HG02938 (cell line): ENCODE measurements at regions not wholly inside any gene's neighbourhood (a gene's known extent, or its start where the extent isn't known, plus 50 kb on each side); places are given as distances from the start of the nearest gene placed in this dataset.

Experiments used
- ATAC-seq: cut with Tn5 transposase; IDR thresholded peaks from one replicate; pipeline ENCODE4 v1.9.1; 2021; ENCODE audit warnings: mild to moderate bottlenecking, moderate library complexity; ENCODE audit not compliant: unreplicated experiment

- ATAC-seq, result no peak
Measured at GRCh38 chr14:87816416-87816815, 176.6 kb downstream of the GALC start.

GRCh38 chr14:87815121-87815520 is 177.9 kb downstream of the GALC start:
- no peak for ATAC-seq

- no peak for ATAC-seq
Measured at GRCh38 chr14:87813686-87814085, 179.3 kb downstream of the GALC start.

- no peak for ATAC-seq
Measured at GRCh38 chr14:87813211-87813610, 179.8 kb downstream of the GALC start.

- ATAC-seq, result no peak
Measured at GRCh38 chr14:87811246-87811645, 181.7 kb downstream of the GALC start.

GRCh38 chr14:87810711-87811110 is 182.3 kb downstream of the GALC start:
- no peak for ATAC-seq

- ATAC-seq, result no peak
Measured at GRCh38 chr14:87809261-87809660, 183.7 kb downstream of the GALC start.

- peak; percentile 61 for ATAC-seq
Measured at GRCh38 chr14:87805315-87805723, 187.7 kb downstream of the GALC start.

- no peak for ATAC-seq
Measured at GRCh38 chr14:87800216-87800615, 192.8 kb downstream of the GALC start.

- ATAC-seq, result no peak
Measured at GRCh38 chr14:87799400-87799799, 193.6 kb downstream of the GALC start.

- ATAC-seq, result no peak
Measured at GRCh38 chr14:87797001-87797400, 196.0 kb downstream of the GALC start.

- no peak for ATAC-seq
Measured at GRCh38 chr14:87794561-87794960, 198.4 kb downstream of the GALC start.

GRCh38 chr14:87785897-87786296 is 207.1 kb downstream of the GALC start:
- peak; percentile 81 for ATAC-seq

GRCh38 chr14:87784386-87784785 is 208.6 kb downstream of the GALC start:
- ATAC-seq, result no peak

- no peak for ATAC-seq
Measured at GRCh38 chr14:87783071-87783470, 209.9 kb downstream of the GALC start.

- ATAC-seq, result no peak
Measured at GRCh38 chr14:87772854-87773253, 220.1 kb downstream of the GALC start.

GRCh38 chr14:87767567-87767901 is 225.4 kb downstream of the GALC start:
- ATAC-seq, result peak; percentile 96

GRCh38 chr14:87758876-87759275 is 234.1 kb downstream of the GALC start:
- ATAC-seq, result no peak

GRCh38 chr14:87756661-87757060 is 236.3 kb downstream of the GALC start:
- peak; percentile 82 for ATAC-seq

- ATAC-seq, result no peak
Measured at GRCh38 chr14:87754520-87755223, 238.3 kb downstream of the GALC start.

- ATAC-seq, result no peak
Measured at GRCh38 chr14:87748558-87748957, 244.4 kb downstream of the GALC start.

GRCh38 chr14:87745507-87746118 is 247.4 kb downstream of the GALC start:
- ATAC-seq, result peak; percentile 80
